Lower leg skin (tissue), 4 donors: ENCODE measurements at regions not wholly inside any gene's neighbourhood (a gene's known extent, or its start where the extent isn't known, plus 50 kb on each side); places are given as distances from the start of the nearest gene placed in this dataset.

Experiments
- DNase-seq, 2 donors: peaks; one replicate each; pipeline ENCODE4 v3.0.0-alpha.2; 2019; ENCODE audit warnings: low spot score in 2 of 2
- H3K4me3 ChIP-seq: fragments of 200-600 bp; sonication (generic); 2 replicates; pipeline ENCODE4 v1.5.1; 2017; ENCODE audit warnings: mild to moderate bottlenecking, low read depth; ENCODE audit not compliant: poor library complexity, severe bottlenecking
- CTCF ChIP-seq, 3 donors: fragments of 450-650 bp; IDR thresholded peaks; one replicate each; pipeline ENCODE4 v1.5.1; 2016; ENCODE audit warnings: antibody characterized with exemption in 3 of 3, mild to moderate bottlenecking in 3 of 3, moderate library complexity in 2 of 3
- POLR2A ChIP-seq, 2 donors: fragments of 450-650 bp; IDR thresholded peaks; one replicate each; pipeline ENCODE4 v1.6.1; 2016 to 2017; ENCODE audit warnings: antibody characterized with exemption in 2 of 2, mild to moderate bottlenecking in 1 of 2, moderate library complexity in 1 of 2
- WGBS, 2 donors: methylation state at CpG; one replicate each; pipeline ENCODE4 v1.1.5; 2018; 5-methylcytosine and 5-hydroxymethylcytosine counted together
- intact Hi-C: fragments of 100-400 bp; cut with DNase I; formaldehyde crosslinking; loops from one replicate; pipeline ENCODE4 v1.15.0; 2023; ENCODE audit warnings: low total_unique reads

GRCh38 chr3:150144191-150144708, 173.6 kb upstream of the PFN2 start:
- 82 to 86% methylated on average over 6 of the region's 6 CpGs for WGBS, 2 donors
- intact Hi-C loops = no loop called here
- no peak for TF ChIP-seq CTCF (IDR thresholded peaks at IDR 0.05)
- TF ChIP-seq POLR2A (IDR thresholded peaks at IDR 0.05) = no peak

GRCh38 chr3:150142936-150143335, 172.2 kb upstream of the PFN2 start:
- intact Hi-C loops = no loop called here
- TF ChIP-seq POLR2A (IDR thresholded peaks at IDR 0.05) = no peak
- no peak for TF ChIP-seq CTCF (IDR thresholded peaks at IDR 0.05)
- no peak overlapping the region for H3K4me3 ChIP-seq
- DNase-seq = no peak

More at GRCh38 chr3:150144191-150144708, 173.6 kb upstream of the PFN2 start:
- H3K4me3 ChIP-seq = no peak overlapping the region
- DNase-seq = no peak

GRCh38 chr3:150141790-150142326, 171.2 kb upstream of the PFN2 start:
- no peak for DNase-seq
- intact Hi-C loops = no loop called here
- H3K4me3 ChIP-seq = no peak overlapping the region
- 87 to 90% methylated on average over 3 of the region's 3 CpGs for WGBS, 2 donors
- TF ChIP-seq CTCF (IDR thresholded peaks at IDR 0.05) (no peak), POLR2A (IDR thresholded peaks at IDR 0.05) (no peak)

- no peak overlapping the region for H3K4me3 ChIP-seq
- no peak for DNase-seq
- TF ChIP-seq CTCF (IDR thresholded peaks at IDR 0.05) (no peak), POLR2A (IDR thresholded peaks at IDR 0.05) (no peak)
- intact Hi-C loops = no loop called here
- 92% methylated on average over 14 of the region's 14 CpGs for WGBS, 2 donors
Observed at GRCh38 chr3:150140614-150141321, 170.1 kb upstream of the PFN2 start.

GRCh38 chr3:150138824-150139223, 168.1 kb upstream of the PFN2 start:
- intact Hi-C loops = no loop called here
- TF ChIP-seq CTCF (IDR thresholded peaks at IDR 0.05) = no peak
- no peak for TF ChIP-seq POLR2A (IDR thresholded peaks at IDR 0.05)
- H3K4me3 ChIP-seq = no peak overlapping the region
- WGBS, 2 donors = 93 to 97% methylated on average over 3 of the region's 3 CpGs
- no peak for DNase-seq
